H9 (cell line): ENCODE measurements at regions not wholly inside any gene's neighbourhood (a gene's known extent, or its start where the extent isn't known, plus 50 kb on each side); places are given as distances from the start of the nearest gene placed in this dataset.

ENCODE experiments used
- DNase-seq: peaks from one replicate; pipeline ENCODE4 v3.0.0-alpha.2; 2017
- H2AFZ ChIP-seq: one replicate; pipeline ENCODE4 v1.6.1; 2013; ENCODE audit warnings: mild to moderate bottlenecking, low read length, control low read depth, moderate library complexity
- H2AK5ac ChIP-seq: 2 replicates; pipeline ENCODE4 v1.6.1; 2013; ENCODE audit warnings: low read length, control low read depth, mixed read lengths; ENCODE audit not compliant: insufficient read length
- H2BK120ac ChIP-seq: one replicate; pipeline ENCODE4 v1.6.1; 2013; ENCODE audit warnings: low read depth, mild to moderate bottlenecking, low read length, control low read depth, inconsistent platforms; ENCODE audit not compliant: poor library complexity, severe bottlenecking
- H2BK12ac ChIP-seq: 2 replicates; pipeline ENCODE4 v1.6.1; 2013; ENCODE audit warnings: low read length, control low read depth, mixed read lengths, low read depth; ENCODE audit not compliant: insufficient read length
- H2BK15ac ChIP-seq: 2 replicates; pipeline ENCODE4 v1.6.1; 2013; ENCODE audit warnings: low read depth, low read length, control low read depth
- H2BK20ac ChIP-seq: one replicate; pipeline ENCODE4 v1.6.1; 2013; ENCODE audit warnings: low read depth, mild to moderate bottlenecking, low read length, control low read depth, inconsistent platforms; ENCODE audit not compliant: poor library complexity, severe bottlenecking
- H2BK5ac ChIP-seq: 2 replicates; pipeline ENCODE4 v1.6.1; 2013; ENCODE audit warnings: low read length, control low read depth, mixed read lengths; ENCODE audit not compliant: insufficient read length
- H3K14ac ChIP-seq: 2 replicates; pipeline ENCODE4 v1.6.1; 2013; ENCODE audit warnings: low read length, control low read depth; ENCODE audit not compliant: insufficient read depth
- H3K18ac ChIP-seq: 2 replicates; pipeline ENCODE4 v1.6.1; 2013; ENCODE audit warnings: low read depth, mild to moderate bottlenecking, mixed read lengths, low read length, control low read depth; ENCODE audit not compliant: insufficient read length
- H3K23ac ChIP-seq: 2 replicates; pipeline ENCODE4 v1.6.1; 2013; ENCODE audit warnings: low read length, control low read depth, mixed read lengths, low read depth; ENCODE audit not compliant: insufficient read length
- H3K23me2 ChIP-seq: 2 replicates; pipeline ENCODE4 v1.6.1; 2013; ENCODE audit warnings: low read depth, mild to moderate bottlenecking, mixed read lengths, low read length, control low read depth; ENCODE audit not compliant: insufficient read length, poor library complexity, severe bottlenecking
- H3K27ac ChIP-seq: 2 replicates; pipeline ENCODE4 v1.5.1; 2013; ENCODE audit warnings: low read length, control low read depth, mixed read lengths, low read depth; ENCODE audit not compliant: insufficient read length
- H3K27me3 ChIP-seq: 2 replicates; pipeline ENCODE4 v1.6.1; 2013; ENCODE audit warnings: low read length, control low read depth, inconsistent platforms; ENCODE audit not compliant: insufficient read depth
- H3K4ac ChIP-seq: 2 replicates; pipeline ENCODE4 v1.6.1; 2013; ENCODE audit warnings: low read depth, mild to moderate bottlenecking, control low read depth, inconsistent platforms, low read length, moderate library complexity
- H3K4me1 ChIP-seq: 2 replicates; pipeline ENCODE4 v1.6.1; 2013; ENCODE audit warnings: low read length, control low read depth, inconsistent platforms; ENCODE audit not compliant: insufficient read depth
- H3K4me2 ChIP-seq: 2 replicates; pipeline ENCODE4 v1.6.1; 2013; ENCODE audit warnings: low read length, control low read depth, mixed read lengths; ENCODE audit not compliant: insufficient read length, insufficient read depth
- H3K56ac ChIP-seq: 2 replicates; pipeline ENCODE4 v1.6.1; 2013; ENCODE audit warnings: low read depth, mild to moderate bottlenecking, mixed read lengths, low read length, control low read depth; ENCODE audit not compliant: insufficient read length
- H3K79me1 ChIP-seq: 2 replicates; pipeline ENCODE4 v1.6.1; 2013; ENCODE audit warnings: low read depth, mild to moderate bottlenecking, moderate library complexity, low read length, control low read depth, inconsistent platforms; ENCODE audit not compliant: insufficient read depth, poor library complexity, severe bottlenecking
- H3K79me2 ChIP-seq: 2 replicates; pipeline ENCODE4 v1.6.1; 2013; ENCODE audit warnings: low read length, control low read depth, inconsistent platforms; ENCODE audit not compliant: insufficient read depth
- H3K9ac ChIP-seq: 2 replicates; pipeline ENCODE4 v1.6.1; 2013; ENCODE audit warnings: low read length, control low read depth, mixed read lengths; ENCODE audit not compliant: insufficient read length; ENCODE audit errors: extremely low read depth
- H3K9me3 ChIP-seq: one replicate; pipeline ENCODE4 v1.6.1; 2013; ENCODE audit warnings: low read depth, low read length, inconsistent platforms; ENCODE audit not compliant: control insufficient read depth
- H3T11ph ChIP-seq: one replicate; pipeline ENCODE4 v1.6.1; 2013; ENCODE audit warnings: mild to moderate bottlenecking, low read length, control low read depth, inconsistent platforms
- H4K20me1 ChIP-seq: one replicate; pipeline ENCODE4 v1.6.1; 2013; ENCODE audit not compliant: control insufficient read depth, insufficient read length, insufficient read depth
- H4K5ac ChIP-seq: 2 replicates; pipeline ENCODE4 v1.6.1; 2013; ENCODE audit warnings: low read depth, mild to moderate bottlenecking, mixed read lengths, low read length, control low read depth; ENCODE audit not compliant: insufficient read length
- H4K8ac ChIP-seq: replicated peaks from 2 replicates; pipeline ENCODE4 v1.6.1; 2013; ENCODE audit warnings: low read length, control low read depth, mixed read lengths, low read depth; ENCODE audit not compliant: insufficient read length
- H4K91ac ChIP-seq: 2 replicates; pipeline ENCODE4 v1.6.1; 2013; ENCODE audit warnings: low read depth, mild to moderate bottlenecking, moderate library complexity, mixed read lengths, low read length, control low read depth; ENCODE audit not compliant: insufficient read length
- H3K27ac Mint-ChIP-seq, 3 experiments: 2 replicates in 2 of 3; 3 replicates in 1 of 3; pipeline ENCODE4 v1.8.0; 2020 to 2021; ENCODE audit warnings: mixed read lengths in 3 of 3, mild to moderate bottlenecking in 1 of 3, moderate library complexity in 1 of 3
- H3K27me3 Mint-ChIP-seq: 2 replicates; pipeline ENCODE4 v1.8.0; 2021; ENCODE audit warnings: low read depth, mild to moderate bottlenecking, moderate library complexity, mixed read lengths
- H3K36me3 Mint-ChIP-seq, 3 experiments: 2 replicates in 2 of 3; 3 replicates in 1 of 3; pipeline ENCODE4 v1.8.0; 2020 to 2021; ENCODE audit warnings: low read depth in 3 of 3, mixed read lengths in 3 of 3; ENCODE audit not compliant: insufficient read depth in 1 of 3
- H3K4me1 Mint-ChIP-seq, 2 experiments: 2 replicates each; pipeline ENCODE4 v1.8.0; 2020; ENCODE audit warnings: mixed read lengths in 2 of 2
- H3K4me3 Mint-ChIP-seq, 2 experiments: 2 replicates in 1 of 2; 3 replicates in 1 of 2; pipeline ENCODE4 v1.8.0; 2020 to 2021; ENCODE audit warnings: mild to moderate bottlenecking in 2 of 2, mixed read lengths in 2 of 2, moderate library complexity in 1 of 2
- H3K9me3 Mint-ChIP-seq, 2 experiments: 2 replicates in 1 of 2; 3 replicates in 1 of 2; pipeline ENCODE4 v1.8.0; 2020; ENCODE audit warnings: mild to moderate bottlenecking in 2 of 2, mixed read lengths in 2 of 2, moderate library complexity in 1 of 2
- CTCF ChIP-seq: fragments of 200-600 bp; sonication (generic); conservative IDR thresholded peaks from 3 replicates; pipeline ENCODE4 v1.8.0; 2021; ENCODE audit warnings: antibody characterized with exemption, mild to moderate bottlenecking
- WGBS: extraction: QIAGEN DNeasy Blood & Tissue Kit; methylation state at CpG from one replicate; pipeline ENCODE4 v1.1.7; 2013; ENCODE audit warnings: missing lambda C conversion rate, low lambda C conversion rate, mixed read lengths; ENCODE audit not compliant: insufficient read length; ENCODE audit errors: extremely low coverage; 5-methylcytosine and 5-hydroxymethylcytosine counted together

GRCh38 chr2:22454826-22455485 is 930.0 kb upstream of the KLHL29 start:
- Histone ChIP-seq H2AFZ (no peak overlapping the region), H2BK20ac (no peak overlapping the region), H2BK12ac (no peak overlapping the region), H3K14ac (no peak overlapping the region), H3T11ph (no peak overlapping the region), H3K56ac (no peak overlapping the region), H3K4ac (no peak overlapping the region), H3K18ac (no peak overlapping the region), H2BK15ac (no peak overlapping the region), H3K23ac (no peak overlapping the region), H3K79me2 (no peaks in the 10 kb centered on the region), H3K23me2 (no peaks in the 10 kb centered on the region), H3K79me1 (no peaks in the 10 kb centered on the region), H3K9me3 (no peaks in the 10 kb centered on the region), H3K27ac (no peak overlapping the region), H4K20me1 (no peaks in the 10 kb centered on the region), H4K91ac (no peak overlapping the region), H3K4me2 (no peak overlapping the region), H4K8ac (no peak overlapping the region), H3K27me3 (no peaks in the 10 kb centered on the region), H3K9ac (no peak overlapping the region), H2AK5ac (no peak overlapping the region), H2BK120ac (no peak overlapping the region), H3K4me1 (no peaks in the 10 kb centered on the region), H4K5ac (no peak overlapping the region), H2BK5ac (no peak overlapping the region)
- Mint-ChIP-seq H3K27ac (no peak overlapping the region), H3K27me3 (no peaks in the 10 kb centered on the region), H3K36me3 (no peaks in the 10 kb centered on the region), H3K9me3 (no peaks in the 10 kb centered on the region), H3K4me1 (no peaks in the 10 kb centered on the region), H3K4me3 (no peak overlapping the region)
- no peak for TF ChIP-seq CTCF
- WGBS, result no CpG with 5 or more reads among the region's 2 CpGs
- no peak for DNase-seq
